MM.1S (cell line): ENCODE measurements at regions not wholly inside any gene's neighbourhood (a gene's known extent, or its start where the extent isn't known, plus 50 kb on each side); places are given as distances from the start of the nearest gene placed in this dataset.

ENCODE experiments used
- DNase-seq: peaks from one replicate; pipeline ENCODE4 v3.0.0-alpha.2; 2015
- H2AFZ ChIP-seq: fragments of 300-600 bp; sonication (generic); 2 replicates; pipeline ENCODE4 v1.6.0; 2016; ENCODE audit warnings: antibody characterized with exemption, low read length
- H3F3A ChIP-seq: fragments of 300-600 bp; sonication (generic); 2 replicates; pipeline ENCODE4 v1.6.1; 2016; ENCODE audit warnings: mild to moderate bottlenecking, antibody characterized with exemption, low read length, moderate library complexity, mixed read lengths; ENCODE audit not compliant: insufficient read depth
- H3K27ac ChIP-seq: fragments of 300-600 bp; sonication (generic); 2 replicates; pipeline ENCODE4 v1.5.1; 2016; ENCODE audit warnings: mild to moderate bottlenecking, low read length
- H3K27me3 ChIP-seq: fragments of 300-600 bp; sonication (generic); replicated peaks from 2 replicates; pipeline ENCODE4 v1.6.0; 2016; ENCODE audit warnings: low read length; ENCODE audit not compliant: insufficient read depth
- H3K36me3 ChIP-seq: fragments of 300-600 bp; sonication (generic); replicated peaks from 2 replicates; pipeline ENCODE4 v1.6.1; 2016; ENCODE audit warnings: mild to moderate bottlenecking, low read length, mixed read lengths; ENCODE audit not compliant: insufficient read depth
- H3K4me1 ChIP-seq: fragments of 300-600 bp; sonication (generic); 2 replicates; pipeline ENCODE4 v1.6.1; 2016; ENCODE audit warnings: low read length, mixed read lengths
- H3K4me2 ChIP-seq: fragments of 300-600 bp; sonication (generic); 2 replicates; pipeline ENCODE4 v1.6.0; 2016; ENCODE audit warnings: low read depth, low read length
- H3K4me3 ChIP-seq: fragments of 300-600 bp; sonication (generic); 2 replicates; pipeline ENCODE4 v1.5.1; 2016; ENCODE audit warnings: low read length, mixed read lengths
- H3K79me2 ChIP-seq: fragments of 300-600 bp; sonication (generic); 2 replicates; pipeline ENCODE4 v1.6.1; 2016; ENCODE audit warnings: mixed run types, low read length, mixed read lengths
- H3K9ac ChIP-seq: fragments of 300-600 bp; sonication (generic); 2 replicates; pipeline ENCODE4 v1.6.1; 2016; ENCODE audit warnings: low read length, mixed read lengths
- H3K9me2 ChIP-seq: fragments of 300-600 bp; sonication (generic); replicated peaks from 2 replicates; pipeline ENCODE4 v1.6.1; 2016; ENCODE audit warnings: mild to moderate bottlenecking, low read length, mixed read lengths; ENCODE audit not compliant: insufficient read depth
- H3K9me3 ChIP-seq: fragments of 300-600 bp; sonication (generic); replicated peaks from 2 replicates; pipeline ENCODE4 v1.6.1; 2016; ENCODE audit warnings: mild to moderate bottlenecking, low read length, mixed read lengths; ENCODE audit not compliant: insufficient read depth
- H4K20me1 ChIP-seq: fragments of 300-600 bp; sonication (generic); 2 replicates; pipeline ENCODE4 v1.6.1; 2016; ENCODE audit warnings: mild to moderate bottlenecking, low read length, moderate library complexity, mixed read lengths; ENCODE audit not compliant: insufficient read depth
- CTCF ChIP-seq: fragments of 300-600 bp; sonication (generic); IDR thresholded peaks from 2 replicates; pipeline ENCODE4 v1.5.1; 2016; ENCODE audit warnings: antibody characterized with exemption, low read length, mixed read lengths
- EZH2 ChIP-seq: fragments of 300-600 bp; sonication (generic); optimal IDR thresholded peaks from 2 replicates; pipeline ENCODE3; 2017; ENCODE audit warnings: low read depth, mild to moderate bottlenecking, antibody characterized with exemption, low read length, mixed read lengths
- EZH2phosphoT487 ChIP-seq: fragments of 300-600 bp; sonication (generic); IDR thresholded peaks from 2 replicates; pipeline ENCODE4 v1.6.1; 2018; ENCODE audit warnings: antibody characterized with exemption, low read length

GRCh38 chr5:3027866-3028635, 276.6 kb upstream of the IRX2 start:
- Histone ChIP-seq H2AFZ (no peak overlapping the region), H3K36me3 (no peaks in the 10 kb centered on the region), H3K4me2 (no peak overlapping the region), H3K27me3 (no peaks in the 10 kb centered on the region), H3K9me3 (no peaks in the 10 kb centered on the region), H4K20me1 (no peaks in the 10 kb centered on the region), H3F3A (no peaks in the 10 kb centered on the region), H3K9ac (no peak overlapping the region), H3K9me2 (no peaks in the 10 kb centered on the region), H3K79me2 (no peaks in the 10 kb centered on the region), H3K4me1 (no peaks in the 10 kb centered on the region), H3K4me3 (no peak overlapping the region), H3K27ac (no peak overlapping the region)
- DNase-seq = no peak
- TF ChIP-seq EZH2phosphoT487 = no peak
- TF ChIP-seq CTCF = no peak
- no peak for TF ChIP-seq EZH2

GRCh38 chr5:3027185-3027865, 275.8 kb upstream of the IRX2 start:
- H3K9me3 ChIP-seq = no peaks in the 10 kb centered on the region
- H3K36me3 ChIP-seq = no peaks in the 10 kb centered on the region
- H3K4me1 ChIP-seq = no peaks in the 10 kb centered on the region

GRCh38 chr5:3026651-3027050, 275.2 kb upstream of the IRX2 start:
- no peak overlapping the region for H3K4me3 ChIP-seq
- H3K4me1 ChIP-seq = no peaks in the 10 kb centered on the region
- no peak overlapping the region for H3K4me2 ChIP-seq
- H3K9ac ChIP-seq = no peak overlapping the region
- TF ChIP-seq CTCF = no peak
- TF ChIP-seq EZH2phosphoT487 = no peak
- TF ChIP-seq EZH2 = no peak
- no peaks in the 10 kb centered on the region for H3K27me3 ChIP-seq
- no peaks in the 10 kb centered on the region for H3K9me2 ChIP-seq
- DNase-seq = no peak
- H3K79me2 ChIP-seq = no peaks in the 10 kb centered on the region
- H3K27ac ChIP-seq = no peak overlapping the region
- no peaks in the 10 kb centered on the region for H4K20me1 ChIP-seq
- no peaks in the 10 kb centered on the region for H3K36me3 ChIP-seq
- H2AFZ ChIP-seq = no peak overlapping the region
- no peaks in the 10 kb centered on the region for H3K9me3 ChIP-seq
- no peaks in the 10 kb centered on the region for H3F3A ChIP-seq

More at GRCh38 chr5:3027185-3027865, 275.8 kb upstream of the IRX2 start:
- no peaks in the 10 kb centered on the region for H3F3A ChIP-seq
- H3K27me3 ChIP-seq = no peaks in the 10 kb centered on the region
- H3K4me2 ChIP-seq = no peak overlapping the region
- H3K4me3 ChIP-seq = no peak overlapping the region
- no peak for DNase-seq
- H3K9me2 ChIP-seq = no peaks in the 10 kb centered on the region
- no peaks in the 10 kb centered on the region for H4K20me1 ChIP-seq
- no peak overlapping the region for H3K9ac ChIP-seq
- no peak overlapping the region for H3K27ac ChIP-seq
- H3K79me2 ChIP-seq = no peaks in the 10 kb centered on the region
- TF ChIP-seq EZH2phosphoT487 (no peak), CTCF (no peak), EZH2 (no peak)
- no peak overlapping the region for H2AFZ ChIP-seq
